ENCODE measurements at regions not wholly inside any gene's neighbourhood (a gene's known extent, or its start where the extent isn't known, plus 50 kb on each side); places are given as distances from the start of the nearest gene placed in this dataset.

- H3K27ac ChIP-seq (ENCODE audit: low read depth, low read length), result no peak overlapping the region
- no peaks in the 10 kb centered on the region for H3K27me3 ChIP-seq (ENCODE audit: control insufficient read depth in 1 of 2, insufficient read depth in 2 of 2, low read length in 2 of 2)
- H3K4me1 ChIP-seq (ENCODE audit: insufficient read depth, low read length), result no peaks in the 10 kb centered on the region
- no peaks in the 10 kb centered on the region for H3K36me3 ChIP-seq (ENCODE audit: insufficient read depth, low read length)
- H3K9me3 ChIP-seq (ENCODE audit: low read length), result no peaks in the 10 kb centered on the region
- H3K9ac ChIP-seq (ENCODE audit: low read length), result no peak overlapping the region
- no peak overlapping the region for H3K4me3 ChIP-seq (ENCODE audit: low read depth in 1 of 2, low read length in 2 of 2)
Measured at GRCh38 chr5:89417990-89418389, 535.0 kb upstream of the MEF2C start.

- H3K27me3 ChIP-seq (ENCODE audit: control insufficient read depth in 1 of 2, insufficient read depth in 2 of 2, low read length in 2 of 2), result no peaks in the 10 kb centered on the region
- no peaks in the 10 kb centered on the region for H3K36me3 ChIP-seq (ENCODE audit: insufficient read depth, low read length)
- no peaks in the 10 kb centered on the region for H3K4me1 ChIP-seq (ENCODE audit: insufficient read depth, low read length)
- H3K4me3 ChIP-seq (ENCODE audit: low read depth in 1 of 2, low read length in 2 of 2), result no peak overlapping the region
- H3K9ac ChIP-seq (ENCODE audit: low read length), result no peak overlapping the region
- H3K27ac ChIP-seq (ENCODE audit: low read depth, low read length), result no peak overlapping the region
- no peaks in the 10 kb centered on the region for H3K9me3 ChIP-seq (ENCODE audit: low read length)
Measured at GRCh38 chr5:89417515-89417914, 534.5 kb upstream of the MEF2C start.

GRCh38 chr5:89411891-89412290 is 528.9 kb upstream of the MEF2C start:
- Histone ChIP-seq H3K36me3 (ENCODE audit: insufficient read depth, low read length) (no peaks in the 10 kb centered on the region), H3K9ac (ENCODE audit: low read length) (no peak overlapping the region), H3K27ac (ENCODE audit: low read depth, low read length) (no peak overlapping the region), H3K4me1 (ENCODE audit: insufficient read depth, low read length) (no peaks in the 10 kb centered on the region), H3K27me3 (ENCODE audit: control insufficient read depth in 1 of 2, insufficient read depth in 2 of 2, low read length in 2 of 2) (no peaks in the 10 kb centered on the region), H3K9me3 (ENCODE audit: low read length) (no peaks in the 10 kb centered on the region), H3K4me3 (ENCODE audit: low read depth in 1 of 2, low read length in 2 of 2) (no peak overlapping the region)

- no peak overlapping the region for H3K9ac ChIP-seq (ENCODE audit: low read length)
- H3K27me3 ChIP-seq (ENCODE audit: control insufficient read depth in 1 of 2, insufficient read depth in 2 of 2, low read length in 2 of 2), result no peaks in the 10 kb centered on the region
- H3K4me1 ChIP-seq (ENCODE audit: insufficient read depth, low read length), result no peaks in the 10 kb centered on the region
- H3K27ac ChIP-seq (ENCODE audit: low read depth, low read length), result no peak overlapping the region
- H3K4me3 ChIP-seq (ENCODE audit: low read depth in 1 of 2, low read length in 2 of 2), result no peak overlapping the region
- no peaks in the 10 kb centered on the region for H3K9me3 ChIP-seq (ENCODE audit: low read length)
- no peaks in the 10 kb centered on the region for H3K36me3 ChIP-seq (ENCODE audit: insufficient read depth, low read length)
Measured at GRCh38 chr5:89407054-89407453, 524.1 kb upstream of the MEF2C start.

GRCh38 chr5:89401659-89402058 is 518.7 kb upstream of the MEF2C start:
- Histone ChIP-seq H3K9me3 (ENCODE audit: low read length) (no peaks in the 10 kb centered on the region), H3K36me3 (ENCODE audit: insufficient read depth, low read length) (no peaks in the 10 kb centered on the region), H3K4me3 (ENCODE audit: low read depth in 1 of 2, low read length in 2 of 2) (no peak overlapping the region), H3K9ac (ENCODE audit: low read length) (no peak overlapping the region), H3K27me3 (ENCODE audit: control insufficient read depth in 1 of 2, insufficient read depth in 2 of 2, low read length in 2 of 2) (no peaks in the 10 kb centered on the region), H3K4me1 (ENCODE audit: insufficient read depth, low read length) (no peaks in the 10 kb centered on the region), H3K27ac (ENCODE audit: low read depth, low read length) (no peak overlapping the region)

- no peaks in the 10 kb centered on the region for H3K9me3 ChIP-seq (ENCODE audit: low read length)
- no peak overlapping the region for H3K27ac ChIP-seq (ENCODE audit: low read depth, low read length)
- no peak overlapping the region for H3K4me3 ChIP-seq (ENCODE audit: low read depth in 1 of 2, low read length in 2 of 2)
- H3K4me1 ChIP-seq (ENCODE audit: insufficient read depth, low read length), result no peaks in the 10 kb centered on the region
- no peaks in the 10 kb centered on the region for H3K36me3 ChIP-seq (ENCODE audit: insufficient read depth, low read length)
- no peaks in the 10 kb centered on the region for H3K27me3 ChIP-seq (ENCODE audit: control insufficient read depth in 1 of 2, insufficient read depth in 2 of 2, low read length in 2 of 2)
- no peak overlapping the region for H3K9ac ChIP-seq (ENCODE audit: low read length)
Measured at GRCh38 chr5:89401012-89401411, 518.0 kb upstream of the MEF2C start.

- no peaks in the 10 kb centered on the region for H3K9me3 ChIP-seq (ENCODE audit: low read length)
- H3K9ac ChIP-seq (ENCODE audit: low read length), result no peak overlapping the region
- no peaks in the 10 kb centered on the region for H3K4me1 ChIP-seq (ENCODE audit: insufficient read depth, low read length)
- no peaks in the 10 kb centered on the region for H3K36me3 ChIP-seq (ENCODE audit: insufficient read depth, low read length)
- H3K27ac ChIP-seq (ENCODE audit: low read depth, low read length), result no peak overlapping the region
- no peak overlapping the region for H3K4me3 ChIP-seq (ENCODE audit: low read depth in 1 of 2, low read length in 2 of 2)
- no peaks in the 10 kb centered on the region for H3K27me3 ChIP-seq (ENCODE audit: control insufficient read depth in 1 of 2, insufficient read depth in 2 of 2, low read length in 2 of 2)
Measured at GRCh38 chr5:89399548-89399947, 516.6 kb upstream of the MEF2C start.

- Histone ChIP-seq H3K27me3 (ENCODE audit: control insufficient read depth in 1 of 2, insufficient read depth in 2 of 2, low read length in 2 of 2) (no peaks in the 10 kb centered on the region), H3K27ac (ENCODE audit: low read depth, low read length) (no peak overlapping the region), H3K4me3 (ENCODE audit: low read depth in 1 of 2, low read length in 2 of 2) (no peak overlapping the region), H3K9ac (ENCODE audit: low read length) (no peak overlapping the region), H3K4me1 (ENCODE audit: insufficient read depth, low read length) (no peaks in the 10 kb centered on the region), H3K9me3 (ENCODE audit: low read length) (no peaks in the 10 kb centered on the region), H3K36me3 (ENCODE audit: insufficient read depth, low read length) (no peaks in the 10 kb centered on the region)
Measured at GRCh38 chr5:89397096-89397495, 514.1 kb upstream of the MEF2C start.

- no peaks in the 10 kb centered on the region for H3K36me3 ChIP-seq (ENCODE audit: insufficient read depth, low read length)
- H3K4me1 ChIP-seq (ENCODE audit: insufficient read depth, low read length), result no peaks in the 10 kb centered on the region
- no peaks in the 10 kb centered on the region for H3K9me3 ChIP-seq (ENCODE audit: low read length)
- H3K27me3 ChIP-seq (ENCODE audit: control insufficient read depth in 1 of 2, insufficient read depth in 2 of 2, low read length in 2 of 2), result no peaks in the 10 kb centered on the region
- H3K4me3 ChIP-seq (ENCODE audit: low read depth in 1 of 2, low read length in 2 of 2), result no peak overlapping the region
- no peak overlapping the region for H3K9ac ChIP-seq (ENCODE audit: low read length)
- H3K27ac ChIP-seq (ENCODE audit: low read depth, low read length), result no peak overlapping the region
Measured at GRCh38 chr5:89396278-89396954, 513.4 kb upstream of the MEF2C start.

GRCh38 chr5:89395111-89395510 is 512.1 kb upstream of the MEF2C start:
- H3K4me1 ChIP-seq (ENCODE audit: insufficient read depth, low read length), result no peaks in the 10 kb centered on the region
- H3K27me3 ChIP-seq (ENCODE audit: control insufficient read depth in 1 of 2, insufficient read depth in 2 of 2, low read length in 2 of 2), result no peaks in the 10 kb centered on the region
- H3K9me3 ChIP-seq (ENCODE audit: low read length), result no peaks in the 10 kb centered on the region
- H3K27ac ChIP-seq (ENCODE audit: low read depth, low read length), result no peak overlapping the region
- H3K36me3 ChIP-seq (ENCODE audit: insufficient read depth, low read length), result no peaks in the 10 kb centered on the region
- H3K9ac ChIP-seq (ENCODE audit: low read length), result no peak overlapping the region
- H3K4me3 ChIP-seq (ENCODE audit: low read depth in 1 of 2, low read length in 2 of 2), result no peak overlapping the region

- Histone ChIP-seq H3K27ac (ENCODE audit: low read depth, low read length) (no peak overlapping the region), H3K4me1 (ENCODE audit: insufficient read depth, low read length) (no peaks in the 10 kb centered on the region), H3K27me3 (ENCODE audit: control insufficient read depth in 1 of 2, insufficient read depth in 2 of 2, low read length in 2 of 2) (no peaks in the 10 kb centered on the region), H3K4me3 (ENCODE audit: low read depth in 1 of 2, low read length in 2 of 2) (no peak overlapping the region), H3K9ac (ENCODE audit: low read length) (no peak overlapping the region), H3K36me3 (ENCODE audit: insufficient read depth, low read length) (no peaks in the 10 kb centered on the region), H3K9me3 (ENCODE audit: low read length) (no peaks in the 10 kb centered on the region)
Measured at GRCh38 chr5:89388872-89389271, 505.9 kb upstream of the MEF2C start.

GRCh38 chr5:89384391-89384790 is 501.4 kb upstream of the MEF2C start:
- no peaks in the 10 kb centered on the region for H3K36me3 ChIP-seq (ENCODE audit: insufficient read depth, low read length)
- no peaks in the 10 kb centered on the region for H3K9me3 ChIP-seq (ENCODE audit: low read length)

More at GRCh38 chr5:89384391-89384790, 501.4 kb upstream of the MEF2C start:
- Histone ChIP-seq H3K4me1 (ENCODE audit: insufficient read depth, low read length) (no peaks in the 10 kb centered on the region), H3K27me3 (ENCODE audit: control insufficient read depth in 1 of 2, insufficient read depth in 2 of 2, low read length in 2 of 2) (no peaks in the 10 kb centered on the region), H3K27ac (ENCODE audit: low read depth, low read length) (no peak overlapping the region), H3K4me3 (ENCODE audit: low read depth in 1 of 2, low read length in 2 of 2) (no peak overlapping the region), H3K9ac (ENCODE audit: low read length) (no peak overlapping the region)

Measured in muscle layer of colon (tissue), 2 donors.